B cell (primary cell): ENCODE measurements at regions not wholly inside any gene's neighbourhood (a gene's known extent, or its start where the extent isn't known, plus 50 kb on each side); places are given as distances from the start of the nearest gene placed in this dataset.

ENCODE experiments used
- ATAC-seq: fragments of 200-7000 bp; cut with Tn5 transposase; one replicate; pipeline ENCODE4 v1.10.0; 2021; ENCODE audit warnings: low read depth, mild to moderate bottlenecking, moderate number of reproducible peaks, moderate library complexity
- CTCF ChIA-PET: fragments of 350-600 bp; sonication (Branson Sonifier 250); formaldehyde crosslinking; loops from one replicate; lab custom pipeline; 2021; ENCODE audit warnings: antibody characterized with exemption, inconsistent platforms; lab: Charles Lee
- POLR2A ChIA-PET: fragments of 350-600 bp; sonication (Branson Sonifier 250); formaldehyde crosslinking; loops from one replicate; lab custom pipeline; 2021; ENCODE audit warnings: antibody characterized with exemption; lab: Charles Lee
- DNase-seq: peaks from one replicate; pipeline ENCODE4 v3.0.0; 2013
- H2AFZ ChIP-seq: 2 replicates; pipeline ENCODE4 v1.6.1; 2012; ENCODE audit warnings: mild to moderate bottlenecking, low read depth, low read length; ENCODE audit not compliant: insufficient read depth, poor library complexity, severe bottlenecking
- H3K27ac ChIP-seq, 2 donors: 1 replicate in 1 of 2; 2 replicates in 1 of 2; pipeline ENCODE4 v1.5.1; 2012 to 2013; ENCODE audit warnings: low read length in 2 of 2, mild to moderate bottlenecking in 2 of 2, moderate library complexity in 1 of 2
- H3K27me3 ChIP-seq, 4 experiments: fragments of 200-600 bp in 1 of 4; sonication (generic) in 1 of 4; replicated peaks in 1 of 4; 1 replicate in 2 of 4; 2 replicates in 2 of 4; pipeline versions ENCODE4 v1.6.1 to v1.7.0; 2013 to 2016; ENCODE audit warnings: low read length in 3 of 4, mild to moderate bottlenecking in 2 of 4, mixed read lengths in 1 of 4, moderate library complexity in 1 of 4; ENCODE audit not compliant: insufficient read depth in 4 of 4, control insufficient read depth in 3 of 4; ENCODE audit errors: control extremely low read depth in 1 of 4
- H3K36me3 ChIP-seq, 2 experiments: replicated peaks in 1 of 2; 1 replicate in 1 of 2; 2 replicates in 1 of 2; pipeline versions ENCODE4 v1.6.1 to v1.7.1; 2013; ENCODE audit warnings: low read length in 1 of 2; ENCODE audit not compliant: insufficient read depth in 2 of 2, control insufficient read depth in 1 of 2; ENCODE audit errors: control extremely low read depth in 1 of 2, extremely low read depth in 1 of 2
- H3K4me1 ChIP-seq, 2 donors: fragments of 200-600 bp in 1 of 2; sonication (generic) in 1 of 2; 1 replicate in 1 of 2; 2 replicates in 1 of 2; pipeline versions ENCODE4 v1.5.1 to v1.6.1; 2013 to 2017; ENCODE audit warnings: low read length in 2 of 2; ENCODE audit not compliant: control insufficient read depth in 2 of 2, insufficient read depth in 2 of 2
- H3K4me2 ChIP-seq: replicated peaks from 2 replicates; pipeline ENCODE3; 2012; ENCODE audit warnings: mild to moderate bottlenecking, low read depth, low read length; ENCODE audit not compliant: poor library complexity, severe bottlenecking
- H3K4me3 ChIP-seq, 5 experiments: fragments of 200-600 bp in 1 of 5; sonication (generic) in 1 of 5; 1 replicate in 3 of 5; 2 replicates in 2 of 5; pipeline versions ENCODE4 v1.5.1 to v1.7.0; 2011 to 2016; ENCODE audit warnings: low read length in 4 of 5, mild to moderate bottlenecking in 4 of 5, low read depth in 2 of 5, control low read depth in 1 of 5, moderate library complexity in 1 of 5; ENCODE audit not compliant: insufficient read depth in 1 of 5; ENCODE audit errors: control extremely low read depth in 1 of 5, extremely low read depth in 1 of 5
- H3K79me2 ChIP-seq: fragments of 200-600 bp; sonication (generic); one replicate; pipeline ENCODE4 v1.6.0; 2016; ENCODE audit warnings: low read length; ENCODE audit not compliant: control insufficient read depth, insufficient read depth
- H3K9ac ChIP-seq: fragments of 200-600 bp; sonication (generic); 2 replicates; pipeline ENCODE4 v1.6.1; 2017; ENCODE audit warnings: mild to moderate bottlenecking, low read length, moderate library complexity
- H3K9me3 ChIP-seq, 3 donors: one replicate each; pipeline versions ENCODE4 v1.6.1 to v1.7.1; 2013; ENCODE audit warnings: low read length in 2 of 3; ENCODE audit not compliant: control insufficient read depth in 2 of 3, insufficient read depth in 1 of 3; ENCODE audit errors: control extremely low read depth in 1 of 3
- H4K20me1 ChIP-seq: 2 replicates; pipeline ENCODE4 v1.6.0; 2012; ENCODE audit warnings: mild to moderate bottlenecking, low read length; ENCODE audit not compliant: insufficient read depth, control insufficient read depth, poor library complexity, severe bottlenecking
- H3K27ac Mint-ChIP-seq: one replicate; pipeline ENCODE4 v1.8.0; 2021; ENCODE audit warnings: mixed read lengths
- H3K27me3 Mint-ChIP-seq: one replicate; pipeline ENCODE4 v1.8.0; 2021; ENCODE audit warnings: mixed read lengths
- H3K4me1 Mint-ChIP-seq: one replicate; pipeline ENCODE4 v1.8.0; 2021; ENCODE audit warnings: mixed read lengths
- H3K4me3 Mint-ChIP-seq: one replicate; pipeline ENCODE4 v1.8.0; 2021; ENCODE audit warnings: mixed read lengths
- H3K9me3 Mint-ChIP-seq: one replicate; pipeline ENCODE4 v1.8.0; 2022; ENCODE audit warnings: mixed read lengths; ENCODE audit not compliant: insufficient read depth
- EZH2 ChIP-seq: IDR thresholded peaks from 2 replicates; pipeline ENCODE4 v1.6.1; 2012; ENCODE audit warnings: borderline replicate concordance, low read depth, mild to moderate bottlenecking, moderate library complexity, low read length; ENCODE audit not compliant: insufficient read depth, poor library complexity, severe bottlenecking
- WGBS: methylation state at CpG from one replicate; pipeline ENCODE4 v1.1.5; 2013; ENCODE audit warnings: missing lambda C conversion rate; ENCODE audit not compliant: insufficient coverage; 5-methylcytosine and 5-hydroxymethylcytosine counted together
- intact Hi-C: fragments of 100-400 bp; cut with micrococcal nuclease; formaldehyde crosslinking; loops from one replicate; pipeline ENCODE4 v1.10.0; 2022
- TF ChIP-seq, protein P1 (sequence below): fragments of 200-600 bp; IDR thresholded peaks from one replicate; pipeline ENCODE4 v1.8.0; 2022; ENCODE audit warnings: antibody characterized with exemption, mild to moderate bottlenecking

DNA sequence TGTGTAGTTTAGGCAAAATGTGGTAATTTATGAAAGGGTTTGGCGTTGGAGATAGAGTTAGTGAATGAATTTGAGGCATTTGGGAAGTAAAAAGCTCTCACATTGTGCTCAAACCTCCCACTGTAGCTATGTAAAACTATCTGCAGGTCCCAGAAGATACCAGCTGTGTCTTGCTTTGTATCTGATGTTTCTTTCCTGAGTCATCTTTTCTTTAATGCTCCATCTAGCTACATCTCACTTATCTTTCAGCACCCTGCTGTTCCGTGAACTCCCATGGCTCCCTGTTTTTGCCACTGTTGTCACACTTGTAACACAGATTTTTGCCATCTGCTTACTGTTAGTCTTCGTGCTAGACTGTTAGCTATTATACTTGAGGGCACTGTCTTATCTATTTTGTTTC lies 253.1 kb downstream of the NPR3 start:
- ChIA-PET CTCF (no interaction called here), POLR2A (no interaction called here)
- 79% methylated on average over 2 of the region's 3 CpGs for WGBS
- no peaks in the 10 kb centered on the region for H3K9me3 ChIP-seq
- H2AFZ ChIP-seq, result no peak overlapping the region
- Mint-ChIP-seq H3K27ac (no peak overlapping the region), H3K9me3 (no peaks in the 10 kb centered on the region), H3K4me1 (no peaks in the 10 kb centered on the region), H3K4me3 (no peak overlapping the region), H3K27me3 (no peaks in the 10 kb centered on the region)
- H3K79me2 ChIP-seq, result no peaks in the 10 kb centered on the region
- no peaks in the 10 kb centered on the region for H3K27me3 ChIP-seq
- H3K9ac ChIP-seq, result no peak overlapping the region
- H3K4me3 ChIP-seq, result no peak overlapping the region
- no peaks in the 10 kb centered on the region for H3K36me3 ChIP-seq
- ATAC-seq (no peak), DNase-seq (no peak)
- TF ChIP-seq, protein P1, sequence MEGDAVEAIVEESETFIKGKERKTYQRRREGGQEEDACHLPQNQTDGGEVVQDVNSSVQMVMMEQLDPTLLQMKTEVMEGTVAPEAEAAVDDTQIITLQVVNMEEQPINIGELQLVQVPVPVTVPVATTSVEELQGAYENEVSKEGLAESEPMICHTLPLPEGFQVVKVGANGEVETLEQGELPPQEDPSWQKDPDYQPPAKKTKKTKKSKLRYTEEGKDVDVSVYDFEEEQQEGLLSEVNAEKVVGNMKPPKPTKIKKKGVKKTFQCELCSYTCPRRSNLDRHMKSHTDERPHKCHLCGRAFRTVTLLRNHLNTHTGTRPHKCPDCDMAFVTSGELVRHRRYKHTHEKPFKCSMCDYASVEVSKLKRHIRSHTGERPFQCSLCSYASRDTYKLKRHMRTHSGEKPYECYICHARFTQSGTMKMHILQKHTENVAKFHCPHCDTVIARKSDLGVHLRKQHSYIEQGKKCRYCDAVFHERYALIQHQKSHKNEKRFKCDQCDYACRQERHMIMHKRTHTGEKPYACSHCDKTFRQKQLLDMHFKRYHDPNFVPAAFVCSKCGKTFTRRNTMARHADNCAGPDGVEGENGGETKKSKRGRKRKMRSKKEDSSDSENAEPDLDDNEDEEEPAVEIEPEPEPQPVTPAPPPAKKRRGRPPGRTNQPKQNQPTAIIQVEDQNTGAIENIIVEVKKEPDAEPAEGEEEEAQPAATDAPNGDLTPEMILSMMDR, result no peak
- no peak for TF ChIP-seq EZH2
- no peak overlapping the region for H3K4me2 ChIP-seq
- H3K27ac ChIP-seq, result no peak overlapping the region
- H3K4me1 ChIP-seq, result no peaks in the 10 kb centered on the region
- no peaks in the 10 kb centered on the region for H4K20me1 ChIP-seq
- intact Hi-C loops, result no loop called here

DNA sequence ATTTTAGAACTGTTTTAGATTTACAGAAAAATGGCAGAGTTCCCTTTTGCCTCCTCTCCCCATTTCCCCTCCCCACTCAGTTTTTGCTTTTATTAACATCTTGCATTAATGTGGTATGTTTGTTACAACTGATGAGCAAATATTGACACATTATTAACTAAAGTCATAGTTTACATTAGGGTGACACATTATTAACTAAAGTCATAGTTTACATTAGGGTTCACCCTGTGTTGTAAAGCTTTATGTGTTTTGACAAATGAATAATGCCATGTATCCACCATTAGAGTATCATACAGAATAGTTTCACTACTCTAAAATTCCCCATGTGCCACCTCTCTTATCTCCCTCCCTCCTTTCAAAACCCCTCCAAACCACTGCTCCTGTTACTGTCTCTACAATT lies 262.5 kb downstream of the NPR3 start:
- ChIA-PET POLR2A (no interaction called here), CTCF (no interaction called here)
- DNase-seq, result no peak
- Mint-ChIP-seq H3K4me3 (no peak overlapping the region), H3K9me3 (no peaks in the 10 kb centered on the region), H3K27me3 (no peaks in the 10 kb centered on the region), H3K27ac (no peak overlapping the region), H3K4me1 (no peaks in the 10 kb centered on the region)
- Histone ChIP-seq H3K4me2 (no peak overlapping the region), H3K27ac (no peak overlapping the region), H3K9me3 (peaks cover 0 to 3% (median 0%) of the 10 kb centered on the region in 3 donors), H4K20me1 (no peaks in the 10 kb centered on the region), H3K4me1 (no peaks in the 10 kb centered on the region), H2AFZ (no peak overlapping the region), H3K36me3 (no peaks in the 10 kb centered on the region), H3K27me3 (no peaks in the 10 kb centered on the region), H3K79me2 (no peaks in the 10 kb centered on the region), H3K4me3 (no peak overlapping the region), H3K9ac (no peak overlapping the region)
- no peak for TF ChIP-seq EZH2
- TF ChIP-seq, protein P1, result no peak
- intact Hi-C loops, result no loop called here
- no peak for ATAC-seq
